HEK293 (cell line): ENCODE measurements at regions not wholly inside any gene's neighbourhood (a gene's known extent, or its start where the extent isn't known, plus 50 kb on each side); places are given as distances from the start of the nearest gene placed in this dataset.

Experiments
- CTCF ChIA-PET: fragments of 350-600 bp; formaldehyde crosslinking; extraction: SDS; loops from one replicate; lab custom pipeline; 2021; ENCODE audit warnings: antibody characterized with exemption; lab: Yijun Ruan, JAX
- POLR2A ChIA-PET: fragments of 300-600 bp; formaldehyde crosslinking; extraction: SDS; loops from one replicate; lab custom pipeline; 2020; ENCODE audit warnings: antibody characterized with exemption, inconsistent platforms; lab: Yijun Ruan, JAX
- H3K27ac ChIP-seq: fragments of 200-500 bp; sonication (Bioruptor generic); 2 replicates; pipeline ENCODE4 v1.5.1; 2014; ENCODE audit warnings: low read depth, low read length, control low read depth, inconsistent platforms; ENCODE audit errors: extremely low read depth
- H3K36me3 ChIP-seq, 2 experiments: fragments of 200-500 bp in 1 of 2; sonication (Bioruptor generic) in 1 of 2; 1 replicate in 1 of 2; 2 replicates in 1 of 2; pipeline ENCODE4 v1.5.1; 2014 to 2017; ENCODE audit warnings: inconsistent platforms in 2 of 2, low read length in 2 of 2; ENCODE audit not compliant: control insufficient read depth in 2 of 2, insufficient read depth in 1 of 2
- H3K4me1 ChIP-seq: fragments of 200-500 bp; sonication (Bioruptor generic); 2 replicates; pipeline ENCODE4 v1.5.1; 2014; ENCODE audit warnings: mild to moderate bottlenecking, low read length, inconsistent platforms; ENCODE audit not compliant: control insufficient read depth, insufficient read depth
- H3K4me3 ChIP-seq: 2 replicates; pipeline ENCODE4 v1.5.1; 2011; ENCODE audit warnings: low read depth, mild to moderate bottlenecking, control low read depth, low read length, moderate library complexity
- H3K9me3 ChIP-seq: fragments of 200-500 bp; sonication (Bioruptor generic); 2 replicates; pipeline ENCODE4 v1.5.1; 2014; ENCODE audit warnings: low read depth, low read length, inconsistent platforms; ENCODE audit not compliant: control insufficient read depth, insufficient read depth
- BCL11A ChIP-seq: fragments of 450-650 bp; formaldehyde crosslinking; IDR thresholded peaks from 2 replicates; pipeline ENCODE4 v1.5.1; 2016; ENCODE audit warnings: low read depth, missing biosample characterization, missing genetic modification characterization
- GLIS1 ChIP-seq: fragments of 450-650 bp; formaldehyde crosslinking; IDR thresholded peaks from 2 replicates; pipeline ENCODE4 v1.5.1; 2016; ENCODE audit warnings: missing biosample characterization, missing genetic modification characterization
- KLF9 ChIP-seq: fragments of 450-650 bp; formaldehyde crosslinking; IDR thresholded peaks from 2 replicates; pipeline ENCODE4 v1.5.1; 2016; ENCODE audit warnings: missing biosample characterization, missing genetic modification characterization, low read depth
- REPIN1 ChIP-seq: fragments of 450-650 bp; formaldehyde crosslinking; IDR thresholded peaks from 2 replicates; pipeline ENCODE4 v1.5.1; 2017; ENCODE audit warnings: missing biosample characterization, missing genetic modification characterization, low read depth
- SCRT1 ChIP-seq: fragments of 450-650 bp; formaldehyde crosslinking; IDR thresholded peaks from 2 replicates; pipeline ENCODE4 v1.5.1; 2016; ENCODE audit warnings: missing biosample characterization, missing genetic modification characterization, borderline replicate concordance
- SCRT2 ChIP-seq: fragments of 450-650 bp; formaldehyde crosslinking; IDR thresholded peaks from 2 replicates; pipeline ENCODE4 v1.5.1; 2016; ENCODE audit warnings: missing biosample characterization, missing genetic modification characterization
- SETDB1 ChIP-seq: IDR thresholded peaks from one replicate; pipeline ENCODE4 v1.6.1; 2017; ENCODE audit warnings: mild to moderate bottlenecking, low read length, moderate library complexity, mixed read lengths; ENCODE audit not compliant: insufficient read length
- TSHZ1 ChIP-seq: fragments of 450-650 bp; formaldehyde crosslinking; IDR thresholded peaks from 2 replicates; pipeline ENCODE4 v1.5.1; 2016; ENCODE audit warnings: missing biosample characterization, missing genetic modification characterization, borderline replicate concordance
- ZIC2 ChIP-seq: fragments of 450-650 bp; formaldehyde crosslinking; IDR thresholded peaks from 2 replicates; pipeline ENCODE4 v1.5.1; 2016; ENCODE audit warnings: missing biosample characterization, missing genetic modification characterization
- ZNF157 ChIP-seq: fragments of 450-650 bp; formaldehyde crosslinking; IDR thresholded peaks from 2 replicates; pipeline ENCODE4 v1.5.1; 2016; ENCODE audit warnings: missing biosample characterization, missing genetic modification characterization
- ZNF335 ChIP-seq: fragments of 450-650 bp; formaldehyde crosslinking; conservative IDR thresholded peaks from 2 replicates; pipeline ENCODE4 v1.5.1; 2016; ENCODE audit warnings: missing biosample characterization, missing genetic modification characterization
- ZNF423 ChIP-seq: fragments of 450-650 bp; formaldehyde crosslinking; IDR thresholded peaks from 2 replicates; pipeline ENCODE4 v1.5.1; 2016; ENCODE audit warnings: missing biosample characterization, missing genetic modification characterization
- ZNF48 ChIP-seq: fragments of 450-650 bp; formaldehyde crosslinking; IDR thresholded peaks from 2 replicates; pipeline ENCODE4 v1.5.1; 2016; ENCODE audit warnings: missing biosample characterization, missing genetic modification characterization
- ZNF558 ChIP-seq: fragments of 450-650 bp; formaldehyde crosslinking; IDR thresholded peaks from 2 replicates; pipeline ENCODE4 v1.5.1; 2016; ENCODE audit warnings: missing biosample characterization, missing genetic modification characterization
- ZNF600 ChIP-seq: fragments of 450-650 bp; formaldehyde crosslinking; IDR thresholded peaks from 2 replicates; pipeline ENCODE4 v1.5.1; 2016; ENCODE audit warnings: missing biosample characterization, missing genetic modification characterization
- ZNF658 ChIP-seq: fragments of 450-650 bp; formaldehyde crosslinking; IDR thresholded peaks from 2 replicates; pipeline ENCODE4; 2016; ENCODE audit warnings: missing biosample characterization, missing genetic modification characterization
- ZNF701 ChIP-seq: fragments of 450-650 bp; formaldehyde crosslinking; IDR thresholded peaks from 2 replicates; pipeline ENCODE4 v1.5.1; 2016; ENCODE audit warnings: missing biosample characterization, missing genetic modification characterization
- ZNF768 ChIP-seq: fragments of 450-650 bp; formaldehyde crosslinking; IDR thresholded peaks from 2 replicates; pipeline ENCODE4 v1.5.1; 2018; ENCODE audit warnings: missing biosample characterization, mild to moderate bottlenecking, missing genetic modification characterization
- ZNF776 ChIP-seq: fragments of 450-650 bp; formaldehyde crosslinking; IDR thresholded peaks from 2 replicates; pipeline ENCODE4 v1.5.0; 2017; ENCODE audit warnings: missing biosample characterization, missing genetic modification characterization, borderline replicate concordance
- ZNF843 ChIP-seq: fragments of 450-650 bp; formaldehyde crosslinking; IDR thresholded peaks from 2 replicates; pipeline ENCODE4 v1.5.1; 2016; ENCODE audit warnings: missing biosample characterization, missing genetic modification characterization
- ZSCAN16 ChIP-seq: fragments of 450-650 bp; formaldehyde crosslinking; IDR thresholded peaks from 2 replicates; pipeline ENCODE4 v1.5.1; 2016; ENCODE audit warnings: missing biosample characterization, missing genetic modification characterization
- ZSCAN23 ChIP-seq: fragments of 450-650 bp; formaldehyde crosslinking; IDR thresholded peaks from 2 replicates; pipeline ENCODE4 v1.5.1; 2016; ENCODE audit warnings: missing biosample characterization, missing genetic modification characterization
- TF ChIP-seq, protein P1 (sequence below): fragments of 450-650 bp; formaldehyde crosslinking; optimal IDR thresholded peaks from 2 replicates; pipeline ENCODE3; 2016; ENCODE audit warnings: missing biosample characterization, mild to moderate bottlenecking, missing genetic modification characterization
- TF ChIP-seq, protein P2 (sequence below): fragments of 450-650 bp; formaldehyde crosslinking; IDR thresholded peaks from 2 replicates; pipeline ENCODE4 v1.5.1; 2017; ENCODE audit warnings: missing biosample characterization, missing genetic modification characterization
- TF ChIP-seq, protein P3 (sequence below): fragments of 450-650 bp; formaldehyde crosslinking; IDR thresholded peaks from 2 replicates; pipeline ENCODE4 v1.5.1; 2017; ENCODE audit warnings: missing biosample characterization, missing genetic modification characterization

GRCh38 chrX:69277369-69277990, 112.2 kb upstream of the PJA1 start:
- H3K4me3 ChIP-seq, result no peak overlapping the region
- POLR2A ChIA-PET, result interaction anchor here (1.2 kb wide), 1 partner anchor 449 kb away, joined by 3 read pairs; the partner anchor contains the start of gene EFNB1
- CTCF ChIA-PET, result no interaction called here
- peak; percentile 61; the same call in 1 of the 2 replicates for TF ChIP-seq SCRT1 (tag by site-specific recombination)
- no peak for TF ChIP-seq ZNF776 (tag by site-specific recombination)
- TF ChIP-seq SCRT2 (tag by site-specific recombination), result peak; percentile 65
- H3K36me3 ChIP-seq, result no peaks in the 10 kb centered on the region
- H3K27ac ChIP-seq, result no peak overlapping the region
- H3K9me3 ChIP-seq, result no peaks in the 10 kb centered on the region
- H3K4me1 ChIP-seq, result no peaks in the 10 kb centered on the region

DNA sequence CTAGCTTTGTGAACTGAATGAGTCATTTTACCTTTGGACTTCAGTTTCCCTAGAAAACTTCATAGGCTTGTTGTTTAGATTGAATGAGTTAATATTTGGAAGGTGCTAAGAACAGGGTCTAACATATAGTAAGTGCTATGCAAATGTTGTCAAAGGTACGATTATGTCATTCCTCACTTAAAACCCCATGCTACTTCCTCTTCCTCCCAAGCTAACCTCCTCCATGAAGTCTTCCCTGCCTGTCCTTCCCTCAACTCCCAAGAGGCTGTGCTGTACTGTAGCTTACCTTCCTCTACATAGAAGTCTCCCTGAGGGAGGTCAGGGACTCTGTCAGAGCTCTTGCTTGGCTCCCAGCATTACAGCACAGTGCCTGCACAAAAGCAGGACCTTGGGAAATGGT, 103.4 kb upstream of the PJA1 start:
- Histone ChIP-seq H3K4me3 (no peak overlapping the region), H3K27ac (no peak overlapping the region), H3K9me3 (no peaks in the 10 kb centered on the region; the same call in 1 of the 2 replicates), H3K36me3 (no peaks in the 10 kb centered on the region)
- CTCF ChIA-PET, result interaction anchor here (0.6 to 0.9 kb wide), 2 partner anchors 17 to 38 kb away, joined by 3 to 4 read pairs; no protein-coding TSS in a partner anchor
- TF ChIP-seq, protein P1, sequence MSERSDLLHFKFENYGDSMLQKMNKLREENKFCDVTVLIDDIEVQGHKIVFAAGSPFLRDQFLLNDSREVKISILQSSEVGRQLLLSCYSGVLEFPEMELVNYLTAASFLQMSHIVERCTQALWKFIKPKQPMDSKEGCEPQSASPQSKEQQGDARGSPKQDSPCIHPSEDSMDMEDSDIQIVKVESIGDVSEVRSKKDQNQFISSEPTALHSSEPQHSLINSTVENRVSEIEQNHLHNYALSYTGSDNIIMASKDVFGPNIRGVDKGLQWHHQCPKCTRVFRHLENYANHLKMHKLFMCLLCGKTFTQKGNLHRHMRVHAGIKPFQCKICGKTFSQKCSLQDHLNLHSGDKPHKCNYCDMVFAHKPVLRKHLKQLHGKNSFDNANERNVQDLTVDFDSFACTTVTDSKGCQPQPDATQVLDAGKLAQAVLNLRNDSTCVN (tag by site-specific recombination), result no peak
- no peak for TF ChIP-seq ZNF600
- no peak for TF ChIP-seq REPIN1 (tag by site-specific recombination)
- no peak for TF ChIP-seq BCL11A (tag by site-specific recombination)
- no peak for TF ChIP-seq ZNF701 (tag by site-specific recombination)
- TF ChIP-seq ZNF48, result no peak
- no peak for TF ChIP-seq KLF9 (tag by site-specific recombination)
- TF ChIP-seq ZNF423 (tag by site-specific recombination), result no peak
- no peak for TF ChIP-seq ZNF157 (tag by site-specific recombination)
- TF ChIP-seq ZNF335 (tag by site-specific recombination), result no peak
- no peak for TF ChIP-seq SETDB1
- no peak for TF ChIP-seq ZSCAN23 (tag by site-specific recombination)
- no peak for TF ChIP-seq ZNF658 (tag by site-specific recombination)
- TF ChIP-seq, protein P2, sequence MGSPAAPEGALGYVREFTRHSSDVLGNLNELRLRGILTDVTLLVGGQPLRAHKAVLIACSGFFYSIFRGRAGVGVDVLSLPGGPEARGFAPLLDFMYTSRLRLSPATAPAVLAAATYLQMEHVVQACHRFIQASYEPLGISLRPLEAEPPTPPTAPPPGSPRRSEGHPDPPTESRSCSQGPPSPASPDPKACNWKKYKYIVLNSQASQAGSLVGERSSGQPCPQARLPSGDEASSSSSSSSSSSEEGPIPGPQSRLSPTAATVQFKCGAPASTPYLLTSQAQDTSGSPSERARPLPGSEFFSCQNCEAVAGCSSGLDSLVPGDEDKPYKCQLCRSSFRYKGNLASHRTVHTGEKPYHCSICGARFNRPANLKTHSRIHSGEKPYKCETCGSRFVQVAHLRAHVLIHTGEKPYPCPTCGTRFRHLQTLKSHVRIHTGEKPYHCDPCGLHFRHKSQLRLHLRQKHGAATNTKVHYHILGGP (tag by site-specific recombination), result no peak
- TF ChIP-seq ZNF558 (tag by site-specific recombination), result no peak
- no peak for TF ChIP-seq ZIC2 (tag by site-specific recombination)
- TF ChIP-seq ZSCAN16, result no peak
- TF ChIP-seq, all 188 proteins: peak for 0
- POLR2A ChIA-PET, result no interaction called here
- H3K4me1 ChIP-seq, result no peaks in the 10 kb centered on the region

- Histone ChIP-seq H3K4me1 (no peaks in the 10 kb centered on the region), H3K27ac (no peak overlapping the region), H3K36me3 (no peaks in the 10 kb centered on the region), H3K4me3 (no peak overlapping the region), H3K9me3 (no peaks in the 10 kb centered on the region; the same call in 1 of the 2 replicates)
- ChIA-PET POLR2A (no interaction called here), CTCF (interaction anchor here (0.6 kb wide), 1 partner anchor 974 kb away, joined by 3 read pairs; no protein-coding TSS in a partner anchor)
- TF ChIP-seq GLIS1 (tag by site-specific recombination) (no peak), ZNF48 (no peak), TSHZ1 (tag by site-specific recombination) (no peak), KLF9 (tag by site-specific recombination) (no peak), ZNF843 (tag by site-specific recombination) (no peak), ZNF768 (tag by site-specific recombination) (no peak)
- TF ChIP-seq, protein P3, sequence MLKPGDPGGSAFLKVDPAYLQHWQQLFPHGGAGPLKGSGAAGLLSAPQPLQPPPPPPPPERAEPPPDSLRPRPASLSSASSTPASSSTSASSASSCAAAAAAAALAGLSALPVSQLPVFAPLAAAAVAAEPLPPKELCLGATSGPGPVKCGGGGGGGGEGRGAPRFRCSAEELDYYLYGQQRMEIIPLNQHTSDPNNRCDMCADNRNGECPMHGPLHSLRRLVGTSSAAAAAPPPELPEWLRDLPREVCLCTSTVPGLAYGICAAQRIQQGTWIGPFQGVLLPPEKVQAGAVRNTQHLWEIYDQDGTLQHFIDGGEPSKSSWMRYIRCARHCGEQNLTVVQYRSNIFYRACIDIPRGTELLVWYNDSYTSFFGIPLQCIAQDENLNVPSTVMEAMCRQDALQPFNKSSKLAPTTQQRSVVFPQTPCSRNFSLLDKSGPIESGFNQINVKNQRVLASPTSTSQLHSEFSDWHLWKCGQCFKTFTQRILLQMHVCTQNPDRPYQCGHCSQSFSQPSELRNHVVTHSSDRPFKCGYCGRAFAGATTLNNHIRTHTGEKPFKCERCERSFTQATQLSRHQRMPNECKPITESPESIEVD (tag by site-specific recombination), result no peak
Measured at GRCh38 chrX:69264158-69264581, 98.9 kb upstream of the PJA1 start.
